Stimulated activated effector memory CD8-positive, alpha-beta T cell treated with anti-CD3 and anti-CD28 coated beads, Interleukin-12 subunit alpha, Interleukin-12 subunit beta, amount 100 ng/mL, for 72 hours (primary cell): ENCODE measurements at regions not wholly inside any gene's neighbourhood (a gene's known extent, or its start where the extent isn't known, plus 50 kb on each side); places are given as distances from the start of the nearest gene placed in this dataset.
"Not testable (repeated sequence)": the region's sequence is repeated elsewhere in the genome, so short reads cannot be mapped to it uniquely, and the experiment has no call there.

Source experiments
- ATAC-seq: fragments of 150-1000 bp; cut with Tn5 transposase; 2 replicates; pipeline ENCODE4 v1.10.0; 2021
- DNase-seq, 2 donors: peaks; one replicate each; pipeline ENCODE4 v3.0.0; 2021 to 2022; ENCODE audit warnings: low spot score in 2 of 2
- H3K27ac Mint-ChIP-seq: one replicate; pipeline ENCODE4 v1.8.0; 2022; ENCODE audit warnings: mild to moderate bottlenecking, mixed read lengths
- H3K36me3 Mint-ChIP-seq: one replicate; pipeline ENCODE4 v1.8.0; 2022; ENCODE audit warnings: mild to moderate bottlenecking, mixed read lengths
- H3K4me1 Mint-ChIP-seq: one replicate; pipeline ENCODE4 v1.8.0; 2022; ENCODE audit warnings: mixed read lengths
- H3K4me3 Mint-ChIP-seq: one replicate; pipeline ENCODE4 v1.8.0; 2022; ENCODE audit warnings: mild to moderate bottlenecking, mixed read lengths
- H3K9me3 Mint-ChIP-seq: one replicate; pipeline ENCODE4 v1.8.0; 2022; ENCODE audit warnings: mixed read lengths

DNA sequence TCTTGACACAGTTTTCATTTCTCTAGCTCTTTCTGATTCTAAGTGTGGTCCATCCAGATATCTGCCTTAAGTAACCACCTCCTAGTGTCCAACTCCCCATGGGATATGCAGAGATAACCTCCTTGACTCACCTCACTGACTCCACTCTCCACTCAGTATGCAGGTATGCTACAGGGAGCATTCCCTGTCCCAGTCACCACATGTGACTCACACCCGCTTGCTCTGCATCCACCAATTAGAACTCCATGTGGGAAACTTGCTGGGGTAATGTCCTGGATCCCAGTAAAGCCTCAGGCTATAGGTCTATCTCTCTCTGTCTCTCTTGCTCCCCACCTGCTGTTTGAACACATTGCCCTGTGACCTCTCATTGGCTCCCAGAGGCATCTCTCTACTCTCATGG is 563.9 kb downstream of the HTR1A start:
- Mint-ChIP-seq H3K4me3 (no peak overlapping the region), H3K27ac (no peak overlapping the region), H3K4me1 (no peaks in the 10 kb centered on the region), H3K36me3 (no peaks in the 10 kb centered on the region), H3K9me3 (peaks cover 22% of the 10 kb centered on the region)
- DNase-seq = no peak
- ATAC-seq = no peak

DNA sequence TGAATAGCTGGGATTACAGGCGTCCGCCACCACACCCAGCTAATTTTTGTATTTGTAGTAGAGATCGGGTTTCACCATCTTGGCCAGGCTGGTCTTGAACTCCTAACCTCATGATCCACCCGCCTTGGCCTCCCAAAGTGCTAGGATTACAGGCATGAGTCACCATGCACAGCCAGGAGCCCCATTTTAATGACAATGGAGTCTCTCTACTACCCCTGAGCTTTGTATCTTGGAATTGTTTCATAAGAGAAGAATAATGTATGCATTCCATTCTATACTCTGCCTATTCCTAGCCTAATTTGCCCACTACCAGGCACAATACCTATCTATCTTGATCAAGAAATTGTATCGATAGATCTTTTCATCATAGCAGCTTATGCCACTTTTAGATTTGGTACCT is 574.1 kb downstream of the HTR1A start:
- not testable (repeated sequence) for H3K9me3 Mint-ChIP-seq, H3K27ac Mint-ChIP-seq

DNA sequence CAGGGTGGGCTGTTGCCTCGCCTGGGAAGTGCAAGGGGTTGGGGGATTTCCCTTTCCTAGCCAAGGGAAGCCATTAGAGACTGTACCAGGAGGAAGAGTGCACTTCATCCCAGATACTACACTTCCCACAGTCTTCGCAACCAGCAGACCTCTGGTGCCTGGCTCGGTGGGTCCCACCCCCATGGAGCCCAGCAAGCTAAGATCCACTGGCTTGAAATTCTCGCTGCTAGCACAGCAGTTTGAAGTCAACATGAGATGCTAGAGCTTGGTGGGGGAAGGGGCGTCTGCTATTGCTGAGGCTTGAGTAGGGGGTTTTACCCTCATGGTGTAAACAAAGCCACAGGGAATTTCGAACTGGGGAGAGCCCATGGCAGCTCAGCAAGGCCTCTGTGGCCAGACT is 586.4 kb downstream of the HTR1A start:
- Mint-ChIP-seq H3K4me3 (no peak overlapping the region), H3K9me3 (peaks cover 27% of the 10 kb centered on the region), H3K36me3 (no peaks in the 10 kb centered on the region), H3K27ac (no peak overlapping the region), H3K4me1 (no peaks in the 10 kb centered on the region)
- DNase-seq (no peak), ATAC-seq (no peak)

More for the DNA sequence above, 574.1 kb downstream of the HTR1A start:
- H3K4me3 Mint-ChIP-seq, DNase-seq, ATAC-seq, H3K36me3 Mint-ChIP-seq, H3K4me1 Mint-ChIP-seq: not testable (repeated sequence)

DNA sequence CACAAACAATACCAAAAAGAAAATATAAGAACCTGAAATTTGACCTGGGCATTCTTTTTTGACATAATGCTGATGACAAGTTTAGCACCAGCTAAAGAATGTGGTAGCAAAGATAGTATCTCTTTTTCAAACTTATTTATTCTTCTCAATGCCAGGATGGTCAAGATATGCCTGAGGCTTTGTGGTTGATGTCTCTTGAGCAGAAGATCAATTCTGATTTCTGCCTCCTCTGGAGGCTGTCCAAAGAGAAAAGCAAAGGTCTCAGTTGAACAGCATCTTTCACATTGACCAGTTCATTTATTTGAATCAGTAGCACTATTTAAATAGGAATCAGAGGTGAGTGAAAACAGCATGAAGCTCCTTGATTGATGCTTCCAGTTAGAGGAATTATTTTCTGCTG is 588.2 kb downstream of the HTR1A start:
- H3K27ac Mint-ChIP-seq = no peak overlapping the region
- H3K9me3 Mint-ChIP-seq = peaks cover 24% of the 10 kb centered on the region

DNA sequence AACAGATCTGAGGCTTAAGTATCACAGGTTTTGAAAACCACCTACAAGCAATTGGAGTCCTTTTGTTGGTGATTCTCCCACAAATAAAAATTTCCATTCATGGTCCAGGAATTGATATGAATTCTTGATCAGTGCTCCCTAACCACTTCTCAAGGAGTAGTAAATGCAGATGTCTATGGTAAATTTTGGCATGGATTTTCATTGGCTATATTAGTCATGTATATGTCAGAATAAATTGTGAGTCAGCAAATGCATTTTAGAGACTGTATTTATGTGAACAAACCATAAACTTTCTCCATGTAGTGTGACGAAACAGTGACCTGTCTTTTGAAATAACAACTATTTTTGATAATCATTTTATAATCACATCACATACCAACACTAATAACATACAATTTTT is 611.1 kb downstream of the HTR1A start:
- Mint-ChIP-seq H3K36me3 (no peaks in the 10 kb centered on the region), H3K4me3 (no peak overlapping the region), H3K9me3 (peaks cover 9% of the 10 kb centered on the region), H3K4me1 (no peaks in the 10 kb centered on the region), H3K27ac (no peak overlapping the region)
- DNase-seq (no peak), ATAC-seq (no peak)

More for the DNA sequence above, 588.2 kb downstream of the HTR1A start:
- DNase-seq (no peak), ATAC-seq (no peak)
- H3K4me1 Mint-ChIP-seq = no peaks in the 10 kb centered on the region
- H3K4me3 Mint-ChIP-seq = no peak overlapping the region
- H3K36me3 Mint-ChIP-seq = no peaks in the 10 kb centered on the region

DNA sequence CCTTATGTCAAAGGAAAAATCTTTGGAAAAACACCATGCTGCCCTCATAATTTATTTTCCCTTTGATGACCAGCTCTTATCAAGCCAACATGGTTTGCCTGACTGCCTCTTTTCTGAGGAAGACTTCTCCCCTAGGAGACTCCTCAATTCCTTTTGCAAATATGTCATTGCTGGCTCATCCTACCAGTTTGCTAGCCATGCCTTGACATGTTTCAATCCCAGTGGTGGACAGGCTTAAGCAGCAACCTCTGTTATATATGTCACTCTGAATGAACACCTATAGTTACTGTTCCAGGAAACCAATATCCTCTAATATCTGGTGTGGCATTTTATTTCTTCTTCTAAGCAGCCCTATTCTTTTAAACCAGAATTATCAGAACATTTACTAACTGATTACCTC is 615.8 kb downstream of the HTR1A start:
- Mint-ChIP-seq H3K4me3 (no peak overlapping the region), H3K9me3 (peaks cover 7% of the 10 kb centered on the region), H3K27ac (no peak overlapping the region), H3K36me3 (no peaks in the 10 kb centered on the region), H3K4me1 (no peaks in the 10 kb centered on the region)
- ATAC-seq = no peak
- no peak for DNase-seq

DNA sequence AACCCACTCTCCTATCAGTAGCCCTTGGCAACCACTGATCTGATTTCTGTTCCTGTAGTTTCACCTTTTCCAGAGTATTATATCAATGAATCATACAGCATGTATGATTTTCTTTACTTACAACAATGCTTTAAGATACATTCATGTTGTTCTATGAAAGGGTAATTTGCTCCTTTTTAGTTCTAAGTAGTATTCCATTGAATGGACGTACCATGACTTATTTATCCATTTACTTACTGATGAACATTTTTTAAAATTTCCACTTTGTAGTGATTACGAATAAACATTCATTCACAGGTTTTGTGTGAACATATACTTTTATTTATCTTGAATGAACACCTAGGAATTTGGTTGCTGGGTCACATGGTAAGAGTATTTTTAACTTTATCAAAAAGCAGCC is 620.8 kb downstream of the HTR1A start:
- ATAC-seq = no peak
- no peak overlapping the region for H3K4me3 Mint-ChIP-seq
- H3K4me1 Mint-ChIP-seq = no peaks in the 10 kb centered on the region
- no peaks in the 10 kb centered on the region for H3K36me3 Mint-ChIP-seq
- peaks cover 5% of the 10 kb centered on the region for H3K9me3 Mint-ChIP-seq
- DNase-seq = no peak
- H3K27ac Mint-ChIP-seq = no peak overlapping the region

DNA sequence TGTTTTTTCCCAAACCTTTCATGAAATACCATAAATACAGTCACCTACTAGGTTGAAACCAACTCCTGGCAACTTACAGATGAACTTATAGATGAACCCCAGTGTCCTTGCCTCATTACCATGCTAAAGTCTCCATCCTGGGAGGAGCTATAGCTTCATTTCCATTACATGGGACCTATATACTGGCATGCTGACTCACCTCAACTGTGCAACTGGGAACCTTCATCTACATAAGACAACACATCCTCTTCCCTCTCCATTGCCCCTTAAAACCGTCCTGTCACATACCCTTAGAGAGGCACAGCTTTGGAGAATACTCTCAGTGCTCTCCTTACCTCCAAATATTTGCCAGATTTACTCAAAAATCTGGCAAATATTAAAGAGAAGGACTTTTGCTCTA is 638.3 kb downstream of the HTR1A start:
- Mint-ChIP-seq H3K27ac (no peak overlapping the region), H3K4me1 (no peaks in the 10 kb centered on the region), H3K36me3 (no peaks in the 10 kb centered on the region), H3K9me3 (peaks cover 9% of the 10 kb centered on the region), H3K4me3 (no peak overlapping the region)
- DNase-seq (no peak), ATAC-seq (no peak)

DNA sequence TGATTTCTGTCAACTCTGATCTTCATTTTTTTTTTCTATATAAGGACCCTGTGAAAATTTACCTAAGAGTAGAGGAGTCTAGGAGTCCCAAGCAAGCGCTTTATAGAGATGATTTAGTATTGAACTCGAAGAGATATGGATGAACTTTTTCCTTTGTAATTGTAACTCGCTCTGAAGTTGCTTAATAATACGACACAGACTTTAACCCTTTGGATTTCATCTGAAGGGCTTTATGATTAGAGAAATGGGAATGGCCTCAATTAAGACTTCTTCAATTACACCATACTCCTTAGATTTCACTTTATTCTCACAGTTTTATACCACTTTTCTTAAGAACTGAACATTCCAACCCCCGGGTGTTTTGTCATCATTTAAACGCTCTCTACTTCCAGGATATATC is 647.7 kb downstream of the HTR1A start:
- Mint-ChIP-seq H3K9me3 (peaks cover 16% of the 10 kb centered on the region), H3K4me1 (no peaks in the 10 kb centered on the region), H3K27ac (no peak overlapping the region), H3K36me3 (no peaks in the 10 kb centered on the region), H3K4me3 (no peak overlapping the region)
- DNase-seq (no peak), ATAC-seq (no peak)

DNA sequence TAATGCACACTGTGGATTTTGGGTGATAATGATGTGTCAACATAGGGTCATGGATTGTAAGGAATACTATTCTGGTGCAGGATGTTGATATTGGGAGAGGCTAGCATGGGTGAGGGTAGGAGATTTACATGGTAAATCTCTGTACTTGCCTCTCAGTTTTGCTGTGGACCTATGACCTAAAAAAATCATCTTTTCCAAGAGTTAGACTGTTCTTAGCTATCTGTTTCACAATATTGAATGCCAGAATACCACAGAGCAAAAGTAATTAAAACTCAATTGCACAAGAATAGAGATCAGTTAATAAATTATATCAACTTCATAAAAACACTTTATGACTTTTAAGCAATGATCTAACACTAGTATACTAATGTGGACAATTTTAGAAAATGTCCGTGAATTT is 651.6 kb downstream of the HTR1A start:
- Mint-ChIP-seq H3K36me3 (no peaks in the 10 kb centered on the region), H3K9me3 (peaks cover 9% of the 10 kb centered on the region), H3K27ac (no peak overlapping the region), H3K4me1 (no peaks in the 10 kb centered on the region), H3K4me3 (no peak overlapping the region)
- DNase-seq (no peak), ATAC-seq (no peak)

DNA sequence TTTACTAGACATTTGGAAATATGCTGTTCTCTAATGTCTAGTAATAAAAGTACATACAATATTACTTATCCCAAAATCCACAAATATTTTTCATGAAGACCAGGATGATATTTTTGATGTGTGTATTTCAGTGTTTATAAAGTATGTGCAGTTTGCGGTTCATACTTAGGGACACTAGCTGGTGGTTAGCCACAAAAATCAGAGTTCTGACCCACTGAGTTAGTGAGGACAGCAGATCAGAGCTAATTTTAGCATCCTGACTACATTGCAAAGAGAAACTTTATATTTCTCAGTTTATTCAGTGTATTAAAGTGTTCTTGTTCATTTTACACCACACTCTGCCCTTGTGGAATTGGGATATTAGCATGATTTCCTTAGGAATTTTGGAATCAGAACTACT is 655.3 kb downstream of the HTR1A start:
- DNase-seq (no peak), ATAC-seq (no peak)
- Mint-ChIP-seq H3K4me1 (no peaks in the 10 kb centered on the region), H3K27ac (no peak overlapping the region), H3K4me3 (no peak overlapping the region), H3K9me3 (peaks cover 22% of the 10 kb centered on the region), H3K36me3 (no peaks in the 10 kb centered on the region)

DNA sequence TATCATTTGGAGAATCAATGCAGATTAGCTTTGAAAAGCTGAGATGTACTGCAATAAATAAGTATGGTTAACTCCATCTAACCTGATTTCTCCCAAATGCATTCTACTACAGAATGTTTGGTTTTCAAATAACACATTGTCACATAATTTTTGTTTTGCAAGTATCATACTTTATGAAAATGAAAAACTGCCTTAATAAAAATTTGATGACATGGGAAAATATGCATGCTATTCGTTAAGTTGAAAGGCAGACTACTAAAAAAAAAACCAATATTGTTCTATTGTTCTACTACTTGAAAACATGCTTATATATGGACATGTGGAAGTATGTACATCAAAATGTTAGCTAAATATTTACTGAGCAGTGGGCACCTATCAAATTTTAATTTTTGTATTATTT is 668.9 kb downstream of the HTR1A start:
- no peak overlapping the region for H3K4me3 Mint-ChIP-seq
- H3K9me3 Mint-ChIP-seq = peaks cover 10% of the 10 kb centered on the region
- no peak for DNase-seq
- no peaks in the 10 kb centered on the region for H3K36me3 Mint-ChIP-seq
- H3K4me1 Mint-ChIP-seq = no peaks in the 10 kb centered on the region
- ATAC-seq = no peak
- H3K27ac Mint-ChIP-seq = no peak overlapping the region

DNA sequence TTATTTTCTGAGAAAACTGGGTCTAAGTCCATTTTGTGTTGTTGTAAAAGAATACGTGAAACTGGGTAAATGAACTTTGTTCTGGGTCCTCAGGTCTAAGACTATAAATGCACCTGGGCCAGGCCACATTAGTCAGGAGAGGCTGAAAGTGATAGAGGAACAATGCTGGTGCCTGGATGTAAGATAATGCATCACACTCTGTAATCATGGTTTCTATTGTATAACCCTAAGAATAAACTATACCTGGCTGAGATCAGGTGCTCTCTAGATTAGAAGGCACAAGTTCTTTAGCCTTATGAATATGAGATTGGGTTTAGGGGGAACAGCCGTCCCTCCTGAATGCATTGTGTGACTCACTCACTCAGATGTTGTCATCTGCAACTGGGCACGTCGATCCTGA is 675.5 kb downstream of the HTR1A start:
- no peak for ATAC-seq
- DNase-seq = no peak
- Mint-ChIP-seq H3K4me3 (no peak overlapping the region), H3K27ac (no peak overlapping the region), H3K36me3 (no peaks in the 10 kb centered on the region), H3K9me3 (peaks cover 11% of the 10 kb centered on the region), H3K4me1 (no peaks in the 10 kb centered on the region)

DNA sequence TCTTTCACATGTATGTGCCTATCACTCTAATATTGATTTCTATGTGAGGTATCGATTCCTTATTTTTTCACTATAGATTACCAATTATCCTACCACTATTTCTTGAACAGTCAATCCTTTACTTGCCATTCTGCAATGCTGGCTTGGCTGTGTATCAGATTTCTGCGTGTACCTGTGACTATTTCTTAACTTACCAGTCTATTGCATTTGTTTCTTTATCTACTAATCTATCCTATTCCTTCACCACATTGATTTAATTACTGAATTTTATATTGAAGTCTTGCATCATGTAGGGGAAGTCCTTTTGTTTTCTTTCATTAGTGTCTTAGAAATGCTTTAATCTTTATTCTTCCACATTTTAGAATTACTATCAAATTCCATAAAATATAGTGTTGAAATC is 684.8 kb downstream of the LRRC70 start:
- Mint-ChIP-seq H3K9me3 (peaks cover 9% of the 10 kb centered on the region), H3K4me3 (no peak overlapping the region), H3K36me3 (no peaks in the 10 kb centered on the region), H3K27ac (no peak overlapping the region), H3K4me1 (no peaks in the 10 kb centered on the region)
- DNase-seq (no peak), ATAC-seq (no peak)

DNA sequence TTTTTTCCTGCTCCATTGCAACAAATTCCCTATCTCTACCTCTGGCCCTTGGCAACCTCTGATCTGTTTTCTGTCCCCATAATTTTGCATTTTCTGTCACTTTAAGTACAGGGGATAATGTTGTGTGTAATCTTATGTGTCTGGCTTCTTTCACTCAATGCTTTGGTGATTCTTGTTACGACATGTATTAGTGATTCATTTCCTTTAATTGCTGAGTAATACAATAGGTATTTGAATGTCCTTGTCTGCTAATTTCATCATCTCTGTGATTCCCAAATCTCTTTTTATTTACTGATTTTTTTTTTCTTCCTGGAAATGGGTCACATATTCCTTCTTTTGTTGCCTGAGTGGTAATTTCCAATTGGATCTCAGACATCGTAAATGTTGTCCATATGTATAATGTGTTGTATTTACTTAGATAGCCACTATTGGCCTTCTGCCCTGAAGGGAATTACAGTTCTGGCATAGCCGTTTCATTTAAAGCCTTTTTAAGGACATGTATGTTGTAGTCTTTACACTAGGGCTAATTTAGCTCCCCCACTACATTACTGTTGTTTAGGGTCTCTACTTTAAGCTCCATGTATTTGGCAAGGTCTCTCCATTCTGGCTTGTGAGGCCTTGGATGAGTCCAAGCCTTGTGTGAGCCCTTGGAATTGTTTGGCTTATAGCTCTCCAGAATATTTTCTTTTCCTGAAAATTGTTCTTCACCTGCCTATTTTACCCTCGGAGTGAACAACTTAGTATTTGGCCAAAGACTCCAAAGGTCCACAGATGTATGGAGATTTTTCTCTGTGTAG is 683.8 kb downstream of the LRRC70 start:
- Mint-ChIP-seq H3K9me3 (peaks cover 6% of the 10 kb centered on the region), H3K4me3 (no peak overlapping the region), H3K36me3 (no peaks in the 10 kb centered on the region), H3K4me1 (no peaks in the 10 kb centered on the region), H3K27ac (no peak overlapping the region)
- DNase-seq (no peak), ATAC-seq (no peak)

DNA sequence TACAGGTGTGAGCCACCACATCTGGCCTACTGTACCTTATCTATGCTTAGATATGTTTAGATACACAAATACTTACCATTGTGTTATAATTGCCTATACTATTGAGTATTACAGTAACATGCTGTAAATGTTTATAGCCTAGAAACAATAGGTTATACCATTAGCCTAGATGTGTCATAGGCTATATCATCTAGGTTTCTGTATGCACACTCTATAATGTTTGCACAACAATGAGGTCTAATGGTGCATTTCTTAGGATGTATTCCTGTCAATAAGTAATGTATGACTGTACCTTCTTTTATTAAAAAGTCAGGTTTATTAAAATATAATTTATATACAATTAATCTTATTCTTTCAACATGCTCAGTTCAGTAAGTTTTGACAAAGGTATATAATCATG is 683.1 kb downstream of the LRRC70 start:
- DNase-seq (no peak), ATAC-seq (no peak)
- peaks cover 8% of the 10 kb centered on the region for H3K9me3 Mint-ChIP-seq
- no peak overlapping the region for H3K4me3 Mint-ChIP-seq
- no peak overlapping the region for H3K27ac Mint-ChIP-seq
- H3K36me3 Mint-ChIP-seq = no peaks in the 10 kb centered on the region
- no peaks in the 10 kb centered on the region for H3K4me1 Mint-ChIP-seq

DNA sequence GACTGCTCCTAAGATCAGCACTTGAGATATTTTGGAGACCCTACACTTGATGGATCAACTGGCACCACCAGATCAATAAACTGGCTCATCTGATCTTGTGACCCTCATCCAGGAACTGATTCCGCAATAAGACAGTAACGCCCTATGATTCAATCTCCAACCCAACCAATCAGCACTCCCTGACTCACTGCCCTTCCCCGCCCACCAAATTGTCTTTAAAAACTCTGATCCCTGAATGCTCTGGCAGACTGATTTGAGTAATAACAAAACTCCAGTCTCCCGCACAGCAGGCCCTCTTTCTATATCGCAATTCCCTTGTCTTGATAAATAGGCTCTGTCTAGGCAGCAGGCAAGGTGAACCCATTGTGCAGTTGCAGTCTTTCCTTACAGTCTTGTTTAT is 677.0 kb downstream of the LRRC70 start:
- ATAC-seq = no peak
- Mint-ChIP-seq H3K4me3 (no peak overlapping the region), H3K27ac (no peak overlapping the region), H3K4me1 (no peaks in the 10 kb centered on the region), H3K36me3 (no peaks in the 10 kb centered on the region), H3K9me3 (peaks cover 9% of the 10 kb centered on the region)
- DNase-seq = no peak
